MCF 10A (cell line): ENCODE measurements at regions not wholly inside any gene's neighbourhood (a gene's known extent, or its start where the extent isn't known, plus 50 kb on each side); places are given as distances from the start of the nearest gene placed in this dataset.

Source experiments
- BruUV-seq: library from RNA; stranded (reverse); fragments of 400-500 nt; replicated peaks from 2 replicates; lab custom pipeline; 2021; lab: Mats Ljungman, UMichigan
- CTCF ChIA-PET: fragments of 300-600 bp; sonication (Branson Sonifier 250); formaldehyde crosslinking; extraction: SDS; loops from one replicate; lab custom pipeline; 2021; ENCODE audit warnings: antibody characterized with exemption, inconsistent platforms; lab: Yijun Ruan, JAX
- POLR2A ChIA-PET: fragments of 300-600, 350-650 bp; sonication (Branson Sonifier 250); formaldehyde crosslinking; extraction: SDS; loops from one replicate; lab custom pipeline; 2020; ENCODE audit warnings: antibody characterized with exemption, inconsistent platforms; lab: Yijun Ruan, JAX
- DNase-seq: peaks from one replicate; pipeline ENCODE4 v3.0.0-alpha.2; 2018; ENCODE audit not compliant: unreplicated experiment
- H3K27ac Mint-ChIP-seq: one replicate; pipeline ENCODE4 v1.8.0; 2022; ENCODE audit warnings: mild to moderate bottlenecking, low read depth, mixed read lengths; ENCODE audit not compliant: unreplicated experiment
- H3K27me3 Mint-ChIP-seq: one replicate; pipeline ENCODE4 v1.8.0; 2022; ENCODE audit warnings: mixed read lengths; ENCODE audit not compliant: insufficient read depth, unreplicated experiment
- H3K36me3 Mint-ChIP-seq: one replicate; pipeline ENCODE4 v1.8.0; 2022; ENCODE audit warnings: mild to moderate bottlenecking, moderate library complexity, mixed read lengths; ENCODE audit not compliant: insufficient read depth, unreplicated experiment
- H3K4me1 Mint-ChIP-seq: one replicate; pipeline ENCODE4 v1.8.0; 2022; ENCODE audit warnings: mixed read lengths; ENCODE audit not compliant: insufficient read depth, unreplicated experiment
- H3K4me3 Mint-ChIP-seq: one replicate; pipeline ENCODE4 v1.8.0; 2022; ENCODE audit warnings: mild to moderate bottlenecking, moderate library complexity, mixed read lengths; ENCODE audit not compliant: unreplicated experiment
- H3K9me3 Mint-ChIP-seq: one replicate; pipeline ENCODE4 v1.8.0; 2022; ENCODE audit warnings: mixed read lengths; ENCODE audit not compliant: unreplicated experiment
- intact Hi-C: fragments of 100-400 bp; cut with micrococcal nuclease; formaldehyde crosslinking; loops from 2 replicates; pipeline ENCODE4 v1.14.1; 2022
- TF ChIP-seq, protein P1 (sequence below): fragments of 200-600 bp; IDR thresholded peaks from one replicate; pipeline ENCODE4 v1.8.0; 2022; ENCODE audit warnings: antibody characterized with exemption, mild to moderate bottlenecking; ENCODE audit not compliant: unreplicated experiment

DNA sequence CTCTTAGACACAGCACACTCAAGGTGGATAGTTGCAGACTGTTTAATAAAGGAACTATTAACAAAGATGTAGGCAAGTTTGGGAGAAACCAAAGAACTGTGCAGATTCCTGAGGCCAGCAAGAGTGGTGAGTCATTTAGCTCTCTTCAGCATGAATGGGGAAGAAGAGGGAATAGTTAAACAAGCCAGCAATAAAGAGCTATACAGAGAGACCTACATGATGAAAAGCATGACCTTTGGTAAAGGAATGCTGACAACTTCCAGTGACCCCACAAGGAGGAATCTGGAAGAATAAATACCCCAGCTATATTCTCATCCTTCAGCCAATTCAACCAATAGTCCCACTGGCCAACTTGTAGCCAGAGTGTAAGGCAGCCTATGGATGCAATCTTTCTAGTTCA, 706.0 kb upstream of the GRAMD2B start:
- intact Hi-C loops = no loop called here
- TF ChIP-seq, protein P1, sequence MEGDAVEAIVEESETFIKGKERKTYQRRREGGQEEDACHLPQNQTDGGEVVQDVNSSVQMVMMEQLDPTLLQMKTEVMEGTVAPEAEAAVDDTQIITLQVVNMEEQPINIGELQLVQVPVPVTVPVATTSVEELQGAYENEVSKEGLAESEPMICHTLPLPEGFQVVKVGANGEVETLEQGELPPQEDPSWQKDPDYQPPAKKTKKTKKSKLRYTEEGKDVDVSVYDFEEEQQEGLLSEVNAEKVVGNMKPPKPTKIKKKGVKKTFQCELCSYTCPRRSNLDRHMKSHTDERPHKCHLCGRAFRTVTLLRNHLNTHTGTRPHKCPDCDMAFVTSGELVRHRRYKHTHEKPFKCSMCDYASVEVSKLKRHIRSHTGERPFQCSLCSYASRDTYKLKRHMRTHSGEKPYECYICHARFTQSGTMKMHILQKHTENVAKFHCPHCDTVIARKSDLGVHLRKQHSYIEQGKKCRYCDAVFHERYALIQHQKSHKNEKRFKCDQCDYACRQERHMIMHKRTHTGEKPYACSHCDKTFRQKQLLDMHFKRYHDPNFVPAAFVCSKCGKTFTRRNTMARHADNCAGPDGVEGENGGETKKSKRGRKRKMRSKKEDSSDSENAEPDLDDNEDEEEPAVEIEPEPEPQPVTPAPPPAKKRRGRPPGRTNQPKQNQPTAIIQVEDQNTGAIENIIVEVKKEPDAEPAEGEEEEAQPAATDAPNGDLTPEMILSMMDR = no peak
- no peaks in the 10 kb centered on the region for H3K27me3 Mint-ChIP-seq
- peak overlapping the region; percentile 7 for H3K27ac Mint-ChIP-seq
- no TSS peak for BruUV-seq
- H3K36me3 Mint-ChIP-seq = no peaks in the 10 kb centered on the region
- ChIA-PET CTCF (interaction anchor here (0.6 kb wide), 2 partner anchors 29 to 720 kb away, joined by 3 read pairs; no protein-coding TSS in a partner anchor), POLR2A (no interaction called here)
- DNase-seq = peak; percentile 20
- no peaks in the 10 kb centered on the region for H3K9me3 Mint-ChIP-seq
- H3K4me1 Mint-ChIP-seq = peaks cover 6% of the 10 kb centered on the region
- H3K4me3 Mint-ChIP-seq = no peak overlapping the region

DNA sequence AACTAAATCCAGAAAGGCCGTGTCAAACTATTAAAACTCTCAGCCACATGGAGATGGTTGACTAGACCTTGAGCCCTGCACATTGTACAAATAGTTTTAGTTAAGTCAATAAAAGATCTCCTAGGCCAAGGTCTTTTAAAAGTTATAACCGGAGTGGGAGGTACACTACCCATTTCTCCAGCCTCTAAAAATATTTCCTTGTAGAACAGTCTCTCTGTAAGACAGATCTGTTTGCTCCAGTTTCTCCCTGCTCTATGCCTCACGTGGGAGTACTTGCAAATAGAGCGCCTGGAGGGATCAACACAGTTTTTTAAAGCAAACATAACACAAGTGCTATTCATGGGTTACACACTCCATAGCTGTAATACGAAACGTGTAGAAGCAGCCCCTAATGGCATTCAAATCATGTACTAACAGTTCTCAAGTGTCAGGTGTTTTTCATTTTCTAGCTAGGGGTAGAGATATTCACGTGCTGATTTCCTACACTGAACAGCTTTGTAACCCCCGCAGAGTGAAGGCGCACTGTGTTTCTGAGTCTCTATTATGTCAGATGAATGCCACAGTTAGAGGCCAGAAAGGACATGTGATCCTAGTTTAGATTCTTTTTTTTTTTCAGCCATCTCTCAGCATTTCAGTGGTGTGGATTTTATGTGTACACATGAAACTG, 703.4 kb upstream of the GRAMD2B start:
- POLR2A ChIA-PET = interaction anchor here (0.6 kb wide), 1 partner anchor 39 kb away, joined by 3 read pairs; no protein-coding TSS in a partner anchor
- Mint-ChIP-seq H3K4me1 (peaks cover 6% of the 10 kb centered on the region), H3K36me3 (no peaks in the 10 kb centered on the region), H3K4me3 (no peak overlapping the region), H3K27me3 (no peaks in the 10 kb centered on the region), H3K27ac (no peak overlapping the region), H3K9me3 (no peaks in the 10 kb centered on the region)
- DNase-seq = no peak
- intact Hi-C loops = no loop called here
- CTCF ChIA-PET = no interaction called here
- BruUV-seq = no TSS peak
- TF ChIP-seq, protein P1 = no peak

DNA sequence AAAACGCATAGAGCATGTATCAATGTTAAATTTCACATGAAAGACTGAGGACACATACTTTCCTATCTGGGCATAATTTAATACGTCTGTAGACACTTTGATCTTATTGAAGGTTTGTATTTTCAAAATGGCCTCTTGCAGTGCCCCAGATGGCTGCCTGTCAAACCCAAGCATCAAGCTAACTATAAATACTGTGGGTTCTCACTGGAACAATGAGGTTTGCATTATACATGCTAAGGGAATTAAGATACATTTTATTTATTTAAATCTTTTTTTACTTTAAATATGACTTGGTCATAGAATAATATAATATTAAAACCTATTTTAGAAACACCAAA, 702.9 kb upstream of the GRAMD2B start:
- intact Hi-C loops = no loop called here
- no TSS peak for BruUV-seq
- H3K27ac Mint-ChIP-seq = no peak overlapping the region
- no peaks in the 10 kb centered on the region for H3K36me3 Mint-ChIP-seq
- H3K9me3 Mint-ChIP-seq = no peaks in the 10 kb centered on the region
- TF ChIP-seq, protein P1 = no peak
- no peaks in the 10 kb centered on the region for H3K27me3 Mint-ChIP-seq
- H3K4me3 Mint-ChIP-seq = no peak overlapping the region
- DNase-seq = no peak
- ChIA-PET POLR2A (no interaction called here), CTCF (no interaction called here)
- H3K4me1 Mint-ChIP-seq = peaks cover 6% of the 10 kb centered on the region

DNA sequence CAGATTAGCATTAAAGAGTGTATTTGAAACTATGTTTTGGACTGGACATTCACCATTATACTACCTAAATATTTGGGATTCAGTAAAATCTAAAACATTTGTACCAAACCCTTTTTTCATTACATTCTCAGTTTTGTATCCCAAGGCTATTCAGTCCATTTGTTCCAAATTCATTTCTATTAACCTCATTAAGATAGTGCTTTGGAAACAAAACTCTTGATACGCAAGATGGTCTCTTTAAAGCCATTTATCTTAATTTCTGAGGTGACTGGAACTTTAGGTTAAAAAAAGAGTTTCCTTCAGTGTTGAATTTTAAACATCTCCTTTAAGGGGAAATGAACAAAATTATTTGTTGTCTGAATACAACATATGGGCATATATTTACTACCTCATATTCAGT, 702.5 kb upstream of the GRAMD2B start:
- no TSS peak for BruUV-seq
- intact Hi-C loops = no loop called here
- Mint-ChIP-seq H3K27me3 (no peaks in the 10 kb centered on the region), H3K27ac (no peak overlapping the region), H3K4me3 (no peak overlapping the region), H3K4me1 (peaks cover 6% of the 10 kb centered on the region), H3K9me3 (no peaks in the 10 kb centered on the region), H3K36me3 (peaks cover 2% of the 10 kb centered on the region)
- DNase-seq = no peak
- CTCF ChIA-PET = no interaction called here
- TF ChIP-seq, protein P1 = no peak
- POLR2A ChIA-PET = no interaction called here
